ENCODE measurements at regions not wholly inside any gene's neighbourhood (a gene's known extent, or its start where the extent isn't known, plus 50 kb on each side); places are given as distances from the start of the nearest gene placed in this dataset.

GRCh38 chr6:34606477-34607265 lies 50.5 kb upstream of the SPDEF start:
- TF ChIP-seq EZH2phosphoT487 (IDR thresholded peaks at IDR 0.05; ENCODE audit: insufficient read depth, low read depth) (no peak), EZH2 (IDR thresholded peaks at IDR 0.05; ENCODE audit: insufficient read depth, poor library complexity, severe bottlenecking) (no peak)
